ENCODE measurements at regions not wholly inside any gene's neighbourhood (a gene's known extent, or its start where the extent isn't known, plus 50 kb on each side); places are given as distances from the start of the nearest gene placed in this dataset.

DNA sequence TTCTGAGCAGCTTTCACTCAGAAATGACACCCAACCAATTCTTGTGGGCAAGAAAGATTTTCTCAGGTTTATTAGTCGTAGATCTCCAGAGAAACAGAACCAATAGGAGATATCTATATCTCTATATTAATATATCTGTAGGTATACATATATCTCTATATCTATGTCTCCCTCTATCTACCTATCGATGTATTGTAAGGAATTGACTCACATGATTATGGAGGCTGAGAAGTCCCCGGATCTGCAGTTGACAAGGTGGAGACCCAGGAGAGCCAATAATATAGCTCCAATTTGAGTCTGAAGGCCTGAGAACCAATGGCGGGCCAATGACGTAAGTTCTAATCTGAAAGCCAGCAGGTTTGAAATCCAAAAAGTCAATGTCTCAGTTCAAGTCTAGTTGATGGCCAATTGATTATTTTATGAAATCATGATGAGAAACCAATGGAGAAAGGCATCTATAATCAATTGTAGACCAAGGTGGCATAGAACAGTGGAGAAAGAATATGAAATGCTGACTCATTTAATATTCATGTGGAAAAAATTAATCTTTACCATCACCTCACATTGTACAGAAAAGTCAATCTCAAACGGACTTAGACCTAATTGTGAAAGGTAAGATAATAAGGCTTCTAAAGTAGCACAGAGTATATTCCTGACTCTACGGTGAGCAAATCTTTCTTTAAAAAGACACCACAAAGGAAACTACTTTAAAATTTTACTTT lies 65.6 kb upstream of the CHRNA7 start:
- no peak overlapping the region for H3K4me3 ChIP-seq (ENCODE audit: low read depth, low read length)
- DNase-seq (ENCODE audit: low read depth), result no peak
- TF ChIP-seq, protein P1, sequence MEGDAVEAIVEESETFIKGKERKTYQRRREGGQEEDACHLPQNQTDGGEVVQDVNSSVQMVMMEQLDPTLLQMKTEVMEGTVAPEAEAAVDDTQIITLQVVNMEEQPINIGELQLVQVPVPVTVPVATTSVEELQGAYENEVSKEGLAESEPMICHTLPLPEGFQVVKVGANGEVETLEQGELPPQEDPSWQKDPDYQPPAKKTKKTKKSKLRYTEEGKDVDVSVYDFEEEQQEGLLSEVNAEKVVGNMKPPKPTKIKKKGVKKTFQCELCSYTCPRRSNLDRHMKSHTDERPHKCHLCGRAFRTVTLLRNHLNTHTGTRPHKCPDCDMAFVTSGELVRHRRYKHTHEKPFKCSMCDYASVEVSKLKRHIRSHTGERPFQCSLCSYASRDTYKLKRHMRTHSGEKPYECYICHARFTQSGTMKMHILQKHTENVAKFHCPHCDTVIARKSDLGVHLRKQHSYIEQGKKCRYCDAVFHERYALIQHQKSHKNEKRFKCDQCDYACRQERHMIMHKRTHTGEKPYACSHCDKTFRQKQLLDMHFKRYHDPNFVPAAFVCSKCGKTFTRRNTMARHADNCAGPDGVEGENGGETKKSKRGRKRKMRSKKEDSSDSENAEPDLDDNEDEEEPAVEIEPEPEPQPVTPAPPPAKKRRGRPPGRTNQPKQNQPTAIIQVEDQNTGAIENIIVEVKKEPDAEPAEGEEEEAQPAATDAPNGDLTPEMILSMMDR (IDR thresholded peaks at IDR 0.05; ENCODE audit: insufficient read depth, low read depth, low read length, missing control alignments), result no peak

DNA sequence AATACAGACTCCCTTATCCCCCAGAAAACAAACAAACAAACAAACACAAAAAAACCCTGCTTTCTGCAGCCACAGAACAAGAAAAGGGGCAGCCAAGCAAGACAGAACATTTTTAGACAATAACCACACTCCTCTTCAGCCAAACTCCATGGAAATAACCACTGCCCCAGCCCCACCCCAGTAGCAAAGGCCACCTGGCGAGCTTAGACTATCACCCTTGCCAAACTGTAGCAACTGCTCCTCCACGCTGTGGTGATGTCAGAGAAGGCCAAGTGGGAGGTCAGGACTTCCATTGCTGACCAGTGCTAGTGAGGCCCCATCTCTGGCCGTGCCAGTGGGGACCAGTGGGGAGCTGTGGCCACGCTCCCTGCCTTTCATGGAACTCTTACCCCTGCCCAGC lies 60.3 kb upstream of the CHRNA7 start:
- no peak overlapping the region for H3K4me3 ChIP-seq (ENCODE audit: low read depth, low read length)
- TF ChIP-seq, protein P1 (IDR thresholded peaks at IDR 0.05; ENCODE audit: insufficient read depth, low read depth, low read length, missing control alignments), result no peak
- DNase-seq (ENCODE audit: low read depth), result no peak

DNA sequence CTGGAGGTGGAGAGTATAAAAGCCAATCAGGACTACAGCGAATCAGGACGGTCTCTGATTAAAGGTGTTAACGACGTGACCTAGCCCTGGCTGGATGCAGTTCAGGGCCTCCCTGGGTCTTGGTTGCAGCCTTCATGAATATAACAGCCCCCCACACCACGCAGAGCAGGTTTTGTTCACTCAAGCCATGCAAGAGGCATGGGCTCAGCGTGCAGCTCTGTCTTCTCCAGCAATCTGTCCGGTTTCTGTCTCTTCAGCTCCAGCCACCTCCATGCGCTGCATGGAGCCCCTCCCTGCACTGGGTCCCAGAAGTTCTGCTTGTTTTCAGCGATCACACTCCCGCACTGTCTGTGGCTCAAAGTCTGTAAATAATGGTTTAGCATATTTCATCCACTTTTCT lies 57.1 kb upstream of the CHRNA7 start:
- no peak overlapping the region for H3K4me3 ChIP-seq (ENCODE audit: low read depth, low read length)
- TF ChIP-seq, protein P1 (IDR thresholded peaks at IDR 0.05; ENCODE audit: insufficient read depth, low read depth, low read length, missing control alignments), result no peak
- DNase-seq (ENCODE audit: low read depth), result no peak

DNA sequence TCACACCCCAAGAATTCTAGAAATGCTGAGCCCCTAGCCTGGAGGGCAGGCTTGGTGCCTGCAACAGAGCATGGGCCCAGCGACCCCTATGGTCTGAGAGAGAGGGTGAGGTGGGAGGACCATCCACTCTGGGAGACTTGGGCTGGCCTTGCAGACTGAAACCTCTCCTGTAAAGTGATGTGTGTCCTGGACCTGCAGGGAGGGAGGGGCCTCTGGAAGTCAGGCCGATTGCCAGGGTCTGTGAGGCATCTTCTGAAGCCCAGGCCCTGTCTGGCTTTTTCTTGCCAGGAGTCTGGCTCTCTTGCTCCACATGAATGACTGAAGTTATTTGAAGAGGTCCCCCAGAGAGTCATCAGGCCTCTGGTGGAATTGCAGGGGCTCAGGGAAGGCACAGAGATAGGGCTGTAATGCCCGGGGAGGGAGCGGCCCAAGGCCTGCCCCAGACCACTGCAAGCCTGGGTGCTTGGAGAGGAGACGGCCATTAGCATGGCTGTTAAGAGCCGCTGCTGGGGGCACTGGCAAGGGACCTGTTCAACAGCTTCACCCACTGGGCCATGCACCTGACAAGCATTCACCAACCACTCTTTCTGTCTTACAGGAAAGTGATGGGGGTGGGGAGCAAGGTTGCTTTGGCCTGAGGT lies 56.0 kb upstream of the CHRNA7 start:
- DNase-seq (ENCODE audit: low read depth), result no peak
- TF ChIP-seq, protein P1 (IDR thresholded peaks at IDR 0.05; ENCODE audit: insufficient read depth, low read depth, low read length, missing control alignments), result no peak
- no peak overlapping the region for H3K4me3 ChIP-seq (ENCODE audit: low read depth, low read length)

DNA sequence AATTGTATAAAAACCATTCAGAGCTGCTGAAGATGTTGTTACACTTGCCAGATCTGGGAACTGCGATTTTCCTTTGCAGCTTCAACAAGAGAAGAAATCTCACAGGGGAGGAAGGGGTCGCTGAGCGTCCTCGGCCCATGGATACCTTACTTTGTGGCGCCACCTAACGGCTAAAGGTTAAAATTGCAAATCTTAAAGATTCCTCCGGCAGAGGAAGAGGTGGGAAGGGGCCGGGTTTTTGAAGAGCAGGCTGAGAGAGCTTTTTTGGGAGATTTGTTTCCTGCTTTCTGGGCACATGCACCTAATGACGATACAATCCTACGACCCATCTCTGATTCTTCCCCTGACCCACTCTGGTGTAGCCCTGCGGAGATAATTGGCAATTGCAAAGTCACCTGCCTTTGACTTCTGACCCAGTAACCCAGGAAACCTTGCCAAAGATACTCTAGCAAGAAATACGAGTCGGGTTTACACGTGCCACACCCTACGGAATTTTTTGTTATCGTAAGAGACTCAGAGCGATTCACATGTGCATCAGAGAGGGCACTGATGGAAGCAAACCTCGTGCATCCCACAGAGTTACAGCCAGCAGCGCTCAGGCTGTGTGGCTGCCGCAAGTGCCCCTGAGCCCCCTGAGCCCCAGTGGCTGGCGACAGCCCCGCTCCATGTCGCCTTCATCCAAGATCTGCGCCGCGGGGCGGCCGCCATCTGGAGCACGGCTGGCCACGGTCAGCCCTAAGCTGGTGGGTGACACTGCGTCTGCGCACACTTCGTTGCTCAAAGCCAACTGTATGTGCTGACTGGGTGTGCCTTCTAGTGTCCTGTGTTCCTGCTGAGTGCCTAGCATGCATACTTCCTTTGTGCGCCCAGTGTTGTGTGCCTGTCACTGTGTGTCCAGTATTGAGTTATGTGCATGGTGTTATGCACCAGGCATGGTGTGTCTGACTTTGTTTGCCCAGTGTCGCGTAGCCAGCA lies 55.2 kb upstream of the CHRNA7 start:
- H3K4me3 ChIP-seq (ENCODE audit: low read depth, low read length), result no peak overlapping the region
- TF ChIP-seq, protein P1 (IDR thresholded peaks at IDR 0.05; ENCODE audit: insufficient read depth, low read depth, low read length, missing control alignments), result peak; percentile 67
- DNase-seq (ENCODE audit: low read depth), result peak; percentile 34

DNA sequence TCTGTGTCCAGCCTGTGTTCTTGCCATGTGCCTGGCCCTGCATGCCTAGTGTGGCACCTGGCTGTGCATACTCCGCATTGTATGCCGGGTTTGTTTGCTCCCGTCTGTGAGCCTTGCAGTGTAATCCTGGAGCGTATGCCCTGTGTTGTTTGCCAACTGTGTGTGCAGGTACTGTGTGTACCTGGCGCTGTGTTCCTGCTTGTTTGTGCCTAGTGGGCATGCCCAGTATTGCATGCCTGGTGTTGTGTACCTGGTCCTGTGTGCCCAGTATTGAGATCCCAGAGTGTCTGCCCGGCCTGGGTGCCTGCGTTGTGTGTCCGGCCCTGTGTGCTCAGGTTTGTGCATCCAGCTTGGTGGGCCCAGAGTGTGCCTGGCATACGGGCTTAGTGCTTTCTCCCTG lies 54.5 kb upstream of the CHRNA7 start:
- TF ChIP-seq, protein P1 (IDR thresholded peaks at IDR 0.05; ENCODE audit: insufficient read depth, low read depth, low read length, missing control alignments), result no peak
- no peak overlapping the region for H3K4me3 ChIP-seq (ENCODE audit: low read depth, low read length)

More for the DNA sequence above, 54.5 kb upstream of the CHRNA7 start:
- no peak for DNase-seq (ENCODE audit: low read depth)
